HG02678 (cell line): ENCODE measurements at regions not wholly inside any gene's neighbourhood (a gene's known extent, or its start where the extent isn't known, plus 50 kb on each side); places are given as distances from the start of the nearest gene placed in this dataset.
"Not testable (repeated sequence)": the region's sequence is repeated elsewhere in the genome, so short reads cannot be mapped to it uniquely, and the experiment has no call there.

Experiments
- ATAC-seq: cut with Tn5 transposase; IDR thresholded peaks from one replicate; pipeline ENCODE4 v1.9.1; 2021; ENCODE audit warnings: mild to moderate bottlenecking, moderate library complexity; ENCODE audit not compliant: unreplicated experiment

DNA sequence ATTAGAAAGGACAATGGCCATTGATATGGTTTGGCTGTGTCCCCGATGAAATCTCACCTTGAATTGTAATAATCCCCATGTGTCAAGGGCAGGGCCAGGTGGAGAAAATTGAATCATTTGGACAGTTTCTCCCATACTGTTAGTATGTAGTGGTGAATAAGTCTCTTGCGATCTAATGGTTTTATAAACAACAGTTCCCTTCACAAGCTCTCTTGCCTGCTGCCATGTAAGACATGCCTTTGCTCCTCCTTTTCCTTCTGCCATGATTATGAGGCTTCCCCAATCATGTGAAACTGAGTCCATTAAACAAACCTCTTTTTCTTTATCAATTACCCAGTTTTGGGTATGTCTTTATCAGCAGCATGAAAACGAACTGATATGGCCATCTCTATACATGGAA is 302.7 kb downstream of the SFMBT2 start:
- ATAC-seq, result no peak

DNA sequence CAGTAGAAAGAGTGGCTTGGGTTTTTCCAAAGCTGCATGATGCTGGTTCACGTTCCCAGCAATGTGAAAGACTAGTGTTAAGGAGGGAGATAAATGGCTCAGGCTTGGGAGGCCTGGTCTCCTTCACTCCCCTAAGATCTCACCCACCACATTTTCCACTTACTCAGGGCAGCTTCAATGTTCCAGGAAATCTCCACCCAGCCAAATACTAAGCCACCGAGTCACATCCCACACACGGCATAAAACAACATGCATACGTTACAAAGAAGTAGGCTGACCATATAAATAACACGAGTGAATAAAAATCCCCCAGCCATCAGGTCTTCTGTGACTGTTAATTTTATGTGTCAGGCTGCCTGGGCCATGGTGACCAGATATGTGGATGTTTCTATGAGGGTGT is 303.5 kb downstream of the SFMBT2 start:
- no peak for ATAC-seq

DNA sequence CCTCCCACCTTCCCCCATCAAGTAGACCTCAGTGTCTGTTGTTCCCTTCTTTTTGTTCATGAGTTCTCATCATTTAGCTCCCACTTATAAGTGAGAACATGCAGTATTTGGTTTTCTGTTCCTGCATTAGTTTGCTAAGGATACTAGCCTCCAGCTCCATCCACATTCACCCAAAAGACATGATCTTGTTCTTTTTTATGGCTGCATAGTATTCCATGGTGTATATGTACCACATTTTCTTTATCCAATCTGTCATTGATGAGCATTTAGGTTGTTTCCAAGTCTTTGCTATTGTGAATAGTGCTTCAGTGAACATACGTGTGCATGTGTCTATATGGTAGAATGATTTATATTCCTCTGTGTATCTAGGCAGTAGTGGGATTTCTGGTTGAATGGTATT is 306.5 kb downstream of the SFMBT2 start:
- ATAC-seq, result not testable (repeated sequence)

GRCh38 chr10:7102557-7103349 is 308.1 kb downstream of the SFMBT2 start:
- peak; percentile 62 for ATAC-seq

DNA sequence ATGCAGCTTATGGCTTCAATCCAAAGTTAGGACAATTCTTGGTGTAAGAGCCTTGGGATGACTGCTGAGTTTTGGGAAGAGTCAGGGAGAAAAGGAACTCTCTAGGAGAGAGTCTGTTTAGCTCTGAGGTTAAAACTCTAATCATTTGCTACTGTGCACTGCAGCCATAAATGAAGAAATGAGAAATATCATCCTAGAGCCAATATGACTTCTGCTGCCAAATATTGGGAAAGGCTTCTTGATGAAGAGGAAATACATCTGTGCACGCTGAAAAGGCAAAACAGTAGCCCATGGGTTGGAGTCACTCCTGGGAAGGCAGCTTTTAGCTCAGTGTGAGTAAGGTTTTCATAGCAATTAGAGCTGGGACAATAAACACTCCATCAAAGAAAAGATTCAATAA is 308.8 kb downstream of the SFMBT2 start:
- no peak for ATAC-seq

GRCh38 chr10:7101451-7101850 is 309.4 kb downstream of the SFMBT2 start:
- ATAC-seq, result no peak

DNA sequence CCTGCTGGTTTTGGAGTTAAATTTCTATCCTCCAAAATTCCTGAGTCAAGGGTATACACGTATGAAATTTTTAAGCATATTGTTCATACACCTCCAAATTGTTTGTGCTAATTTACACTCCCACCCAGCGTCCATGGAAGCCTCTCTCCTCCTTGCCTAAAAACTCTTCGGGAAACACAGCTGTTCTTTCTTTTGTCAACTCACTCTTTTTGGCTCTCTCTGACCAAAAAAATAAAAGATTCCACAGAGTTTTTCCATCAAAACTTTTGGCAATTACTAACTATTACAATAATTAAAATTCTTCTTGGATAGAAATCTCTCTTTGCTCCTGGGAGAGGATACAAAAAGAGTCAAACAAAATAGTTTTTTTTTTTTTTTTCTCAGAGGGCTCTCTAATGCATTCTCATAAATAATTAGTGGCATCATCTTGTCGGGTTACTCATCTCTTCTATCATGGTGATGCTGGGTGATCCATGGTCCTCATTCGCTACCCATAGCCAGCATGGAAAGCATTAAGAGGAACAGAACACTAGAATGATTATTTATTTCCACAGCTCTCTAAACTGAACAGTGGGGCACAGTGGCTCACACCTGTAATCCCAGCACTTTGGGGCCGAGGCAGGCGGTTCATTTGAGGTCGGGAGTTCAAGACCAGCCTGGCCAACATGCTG is 310.7 kb downstream of the SFMBT2 start:
- ATAC-seq, result no peak

- no peak for ATAC-seq
These were observed 312.6 kb downstream of the SFMBT2 start for GRCh38 chr10:7098160-7098762.

- no peak for ATAC-seq
These were observed 316.1 kb downstream of the SFMBT2 start for GRCh38 chr10:7094781-7095180.

DNA sequence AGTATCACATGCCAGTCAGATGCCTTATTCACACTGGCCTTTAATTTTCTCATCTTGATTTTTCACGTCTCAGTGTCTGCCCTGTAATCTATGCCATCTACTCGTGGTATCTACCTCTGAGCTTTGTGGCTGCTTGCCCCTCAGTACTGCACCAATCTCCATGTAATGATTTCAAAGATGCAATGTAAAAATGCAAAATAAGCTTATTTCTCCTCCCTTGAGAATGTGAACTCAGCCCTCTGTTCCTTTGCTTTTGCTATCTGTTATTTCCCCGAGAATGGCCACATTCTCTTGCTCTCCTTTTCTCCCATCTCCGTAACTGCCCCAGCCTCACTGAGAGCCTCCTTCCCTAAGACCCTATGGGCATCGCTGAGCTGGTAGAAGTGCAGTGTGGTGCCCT is 317.5 kb downstream of the SFMBT2 start:
- ATAC-seq, result no peak

DNA sequence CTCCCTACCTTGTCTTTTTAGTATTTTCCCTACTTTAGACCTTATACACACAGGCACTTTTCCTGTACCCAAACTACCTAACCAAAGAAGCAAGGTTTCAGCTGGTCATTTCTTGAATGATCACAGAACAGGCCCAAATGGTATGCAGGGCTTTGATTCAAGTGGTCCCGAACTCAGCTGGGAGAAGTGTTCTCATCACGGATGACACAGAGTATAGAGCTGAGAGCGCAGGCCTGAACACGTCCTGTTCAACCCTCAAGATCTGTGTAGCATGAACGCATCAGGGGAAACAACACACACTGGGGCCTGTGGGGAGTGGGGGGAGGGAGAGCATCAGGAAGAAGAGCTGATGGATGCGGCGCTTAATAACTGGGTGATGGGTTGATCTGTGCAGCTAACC is 318.2 kb downstream of the SFMBT2 start:
- ATAC-seq, result no peak

GRCh38 chr10:7090529-7090928 is 320.3 kb downstream of the SFMBT2 start:
- ATAC-seq, result no peak

- ATAC-seq, result no peak
These were observed 324.8 kb downstream of the SFMBT2 start for GRCh38 chr10:7085913-7086589.

GRCh38 chr10:7085147-7085912 is 325.5 kb downstream of the SFMBT2 start:
- no peak for ATAC-seq

DNA sequence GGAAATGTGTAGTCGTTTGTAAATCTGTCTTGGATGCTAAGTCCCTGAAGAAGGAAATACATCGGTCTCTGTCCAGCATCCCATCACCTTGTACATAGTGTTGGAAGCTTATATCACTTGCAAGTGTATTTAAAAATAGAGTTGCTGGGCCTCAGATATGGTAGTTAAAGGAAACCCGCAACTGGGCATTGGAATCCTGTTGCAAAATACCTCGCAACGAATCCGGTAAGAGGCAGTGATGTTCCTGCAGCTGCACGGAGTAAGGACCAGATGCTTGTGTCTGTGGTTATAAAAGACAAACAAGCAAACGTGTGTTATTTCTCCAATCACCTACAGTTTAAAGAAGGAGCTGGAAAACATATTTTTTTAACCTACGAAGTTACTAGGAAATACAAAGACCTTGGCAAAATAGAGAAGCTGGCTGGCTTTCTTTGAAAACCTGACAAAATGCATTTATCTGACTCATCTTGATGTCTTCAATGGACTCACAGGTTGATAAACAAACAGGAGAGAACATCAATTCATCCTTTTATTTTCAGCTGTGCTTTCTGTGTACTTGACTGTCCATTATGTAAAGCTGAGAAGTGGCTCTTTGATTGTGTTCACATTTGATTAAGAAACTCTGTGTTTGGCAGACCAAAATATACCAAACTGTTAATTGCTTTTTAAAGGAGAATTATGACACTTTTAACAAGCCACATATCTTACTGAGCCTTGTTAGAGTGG is 326.4 kb downstream of the SFMBT2 start:
- ATAC-seq, result no peak

- ATAC-seq, result no peak
These were observed 327.9 kb downstream of the SFMBT2 start for GRCh38 chr10:7082967-7083366.

DNA sequence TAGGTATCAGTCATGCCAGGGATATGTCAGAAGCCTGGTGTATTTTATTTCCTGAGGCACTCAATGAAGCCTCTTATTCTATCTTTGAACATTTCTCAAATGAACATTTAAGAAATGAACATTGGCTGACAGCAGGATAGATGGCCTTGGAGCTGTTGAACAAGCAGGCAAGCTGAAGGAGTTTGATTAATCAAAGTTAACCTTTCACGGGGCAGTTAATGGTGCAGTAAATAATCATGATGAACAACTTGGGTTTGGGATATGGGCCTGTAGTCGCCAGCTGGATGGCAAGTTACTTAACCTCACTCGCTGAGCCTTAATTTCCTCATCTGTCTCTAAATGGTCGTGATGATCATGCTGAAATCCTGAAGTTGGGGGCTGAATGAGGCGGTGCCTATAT is 333.0 kb downstream of the SFMBT2 start:
- no peak for ATAC-seq

DNA sequence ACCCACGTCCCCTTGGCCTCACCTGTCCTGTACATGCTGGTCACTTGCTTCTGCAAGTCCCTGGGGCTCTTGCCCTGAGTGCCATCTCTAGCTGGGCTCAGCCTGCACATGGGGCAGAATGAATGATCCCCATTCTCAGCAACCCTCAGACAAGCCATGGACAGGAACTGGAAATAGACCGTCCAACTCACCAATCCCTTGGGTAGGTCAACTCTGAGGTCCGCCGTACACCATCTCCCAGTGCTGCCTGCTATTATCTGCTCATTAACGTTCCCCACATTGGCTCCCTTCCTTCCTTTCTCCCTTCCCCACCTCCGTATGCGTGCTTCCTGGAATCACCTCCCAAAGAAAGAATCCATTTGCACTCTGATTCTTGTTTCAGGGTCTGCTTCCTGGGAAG is 335.0 kb downstream of the SFMBT2 start:
- no peak for ATAC-seq

DNA sequence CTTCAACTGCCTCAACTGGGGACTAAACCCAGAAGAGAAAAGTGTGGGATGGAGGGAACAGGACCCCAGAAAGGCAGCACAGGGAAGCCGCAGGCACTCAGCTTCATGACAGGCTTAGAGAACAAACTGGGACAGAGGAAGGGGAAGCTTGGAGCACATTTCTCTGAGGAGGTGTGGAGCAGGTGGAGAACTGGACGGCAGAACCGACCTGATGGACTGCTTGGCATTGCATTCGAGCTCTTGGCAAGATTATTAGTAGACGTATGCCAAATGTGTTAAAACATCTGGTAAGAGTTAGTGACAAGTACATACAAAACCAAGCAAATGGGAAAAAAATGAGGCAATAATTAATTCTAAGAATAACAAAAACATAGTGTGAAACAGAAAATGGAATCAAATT is 335.7 kb downstream of the SFMBT2 start:
- no peak for ATAC-seq

- no peak for ATAC-seq
These were observed 339.4 kb downstream of the SFMBT2 start for GRCh38 chr10:7071421-7071820.
